Suprapubic skin (tissue), 4 donors: ENCODE measurements at regions not wholly inside any gene's neighbourhood (a gene's known extent, or its start where the extent isn't known, plus 50 kb on each side); places are given as distances from the start of the nearest gene placed in this dataset.

ENCODE experiments used
- DNase-seq, 2 donors: peaks; one replicate each; pipeline ENCODE4 v3.0.0-alpha.2; 2019; ENCODE audit warnings: low spot score in 2 of 2
- H3K27ac ChIP-seq: fragments of 200-600 bp; sonication (generic); one replicate; pipeline ENCODE4 v1.5.1; 2019
- H3K27me3 ChIP-seq: fragments of 200-600 bp; sonication (generic); one replicate; pipeline ENCODE4 v1.5.1; 2019
- H3K36me3 ChIP-seq: fragments of 200-600 bp; sonication (generic); one replicate; pipeline ENCODE4 v1.5.1; 2019
- H3K4me1 ChIP-seq: fragments of 200-600 bp; sonication (generic); one replicate; pipeline ENCODE4 v1.5.1; 2019
- H3K4me3 ChIP-seq: fragments of 200-600 bp; sonication (generic); one replicate; pipeline ENCODE4 v1.5.1; 2019; ENCODE audit warnings: mild to moderate bottlenecking
- H3K9me3 ChIP-seq: fragments of 200-600 bp; sonication (generic); one replicate; pipeline ENCODE4 v1.5.1; 2019
- EP300 ChIP-seq: sonication (generic); formaldehyde crosslinking; IDR thresholded peaks from one replicate; pipeline ENCODE4 v1.6.1; 2017; ENCODE audit warnings: antibody characterized with exemption
- POLR2A ChIP-seq, 2 donors: fragments of 450-650 bp; IDR thresholded peaks; one replicate each; pipeline ENCODE4 v1.6.1; 2017; ENCODE audit warnings: antibody characterized with exemption in 2 of 2, mild to moderate bottlenecking in 2 of 2, moderate library complexity in 2 of 2
- POLR2AphosphoS5 ChIP-seq, 3 donors: sonication (generic); formaldehyde crosslinking; IDR thresholded peaks; one replicate each; pipeline ENCODE4 v1.6.1; 2017; ENCODE audit warnings: antibody characterized with exemption in 3 of 3
- WGBS: methylation state at CpG from one replicate; pipeline ENCODE4 v1.1.5; 2018; 5-methylcytosine and 5-hydroxymethylcytosine counted together
- TF ChIP-seq, protein P1 (sequence below), 2 donors: fragments of 200-600 bp in 1 of 2; fragments of 450-650 bp in 1 of 2; sonication (generic) in 1 of 2; IDR thresholded peaks; one replicate each; pipeline ENCODE4 v1.5.1; 2016 to 2019; ENCODE audit warnings: antibody characterized with exemption in 2 of 2, mild to moderate bottlenecking in 1 of 2, moderate library complexity in 1 of 2

DNA sequence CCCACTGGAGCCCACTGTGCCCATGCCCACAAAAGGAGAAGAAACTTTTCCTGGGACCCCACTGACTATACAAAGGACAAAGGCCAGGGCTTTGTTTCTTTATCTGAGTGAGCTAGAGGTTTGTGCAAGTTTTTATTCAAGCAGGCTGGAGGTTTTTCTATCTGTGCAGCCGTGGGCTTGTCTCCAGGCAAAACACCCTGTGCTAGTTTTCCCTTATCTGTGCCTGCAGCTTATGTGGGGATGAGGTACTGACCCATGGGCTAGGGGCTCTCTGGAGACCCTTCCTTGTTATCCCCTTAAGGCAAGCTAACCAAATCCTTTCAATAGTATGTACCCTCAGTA, 545.5 kb downstream of the ZPLD1 start:
- H3K27ac ChIP-seq = no peak overlapping the region
- no peaks in the 10 kb centered on the region for H3K36me3 ChIP-seq
- no peak for TF ChIP-seq EP300
- TF ChIP-seq POLR2AphosphoS5 (IDR thresholded peaks at IDR 0.05) = no peak
- TF ChIP-seq POLR2A (IDR thresholded peaks at IDR 0.05) = no peak
- TF ChIP-seq, protein P1, sequence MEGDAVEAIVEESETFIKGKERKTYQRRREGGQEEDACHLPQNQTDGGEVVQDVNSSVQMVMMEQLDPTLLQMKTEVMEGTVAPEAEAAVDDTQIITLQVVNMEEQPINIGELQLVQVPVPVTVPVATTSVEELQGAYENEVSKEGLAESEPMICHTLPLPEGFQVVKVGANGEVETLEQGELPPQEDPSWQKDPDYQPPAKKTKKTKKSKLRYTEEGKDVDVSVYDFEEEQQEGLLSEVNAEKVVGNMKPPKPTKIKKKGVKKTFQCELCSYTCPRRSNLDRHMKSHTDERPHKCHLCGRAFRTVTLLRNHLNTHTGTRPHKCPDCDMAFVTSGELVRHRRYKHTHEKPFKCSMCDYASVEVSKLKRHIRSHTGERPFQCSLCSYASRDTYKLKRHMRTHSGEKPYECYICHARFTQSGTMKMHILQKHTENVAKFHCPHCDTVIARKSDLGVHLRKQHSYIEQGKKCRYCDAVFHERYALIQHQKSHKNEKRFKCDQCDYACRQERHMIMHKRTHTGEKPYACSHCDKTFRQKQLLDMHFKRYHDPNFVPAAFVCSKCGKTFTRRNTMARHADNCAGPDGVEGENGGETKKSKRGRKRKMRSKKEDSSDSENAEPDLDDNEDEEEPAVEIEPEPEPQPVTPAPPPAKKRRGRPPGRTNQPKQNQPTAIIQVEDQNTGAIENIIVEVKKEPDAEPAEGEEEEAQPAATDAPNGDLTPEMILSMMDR (IDR thresholded peaks at IDR 0.05) = no peak
- H3K4me1 ChIP-seq = peaks cover 9% of the 10 kb centered on the region
- no peaks in the 10 kb centered on the region for H3K9me3 ChIP-seq
- WGBS = 50% methylated on average over 1 of the region's 1 CpG
- H3K27me3 ChIP-seq = no peaks in the 10 kb centered on the region
- H3K4me3 ChIP-seq = no peak overlapping the region
- DNase-seq = no peak

DNA sequence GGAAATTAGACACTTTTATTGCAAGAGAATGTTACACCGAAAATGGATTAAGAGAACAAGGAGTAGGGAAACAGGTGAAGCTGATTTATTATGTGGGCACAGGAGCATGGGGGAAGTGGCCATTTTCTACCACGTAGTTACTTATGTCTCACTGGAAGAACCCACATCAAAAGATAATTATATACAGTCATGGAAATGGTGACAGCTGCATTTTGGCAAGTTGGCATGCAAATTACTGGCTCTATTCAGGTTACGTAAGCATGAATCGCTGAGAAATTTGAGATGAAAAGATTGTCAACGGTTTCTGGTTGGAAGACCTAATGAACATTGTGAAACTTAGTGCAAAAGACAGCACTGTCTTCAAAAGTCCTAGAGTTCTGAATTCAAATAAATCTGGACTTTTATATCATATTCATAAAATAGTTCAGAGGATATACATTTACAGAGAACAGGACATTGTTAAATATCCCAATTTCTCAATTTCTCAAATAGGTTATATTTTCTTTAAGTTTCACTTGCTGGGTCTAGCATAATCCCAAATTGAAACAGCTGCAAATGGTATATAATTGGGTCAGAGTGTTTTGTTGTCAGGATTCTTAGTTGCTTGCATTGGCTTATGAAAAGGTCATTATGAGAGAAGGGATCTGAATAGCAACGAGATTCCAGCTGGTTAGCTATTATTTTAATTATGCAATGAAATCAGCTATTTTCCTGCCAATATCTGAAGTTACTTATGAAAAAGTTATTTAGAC, 567.8 kb downstream of the ZPLD1 start:
- no peaks in the 10 kb centered on the region for H3K9me3 ChIP-seq
- no peaks in the 10 kb centered on the region for H3K27me3 ChIP-seq
- no peak overlapping the region for H3K27ac ChIP-seq
- 38% methylated on average over 6 of the region's 6 CpGs for WGBS
- TF ChIP-seq, protein P1 (IDR thresholded peaks at IDR 0.05) = no peak
- TF ChIP-seq POLR2AphosphoS5 (IDR thresholded peaks at IDR 0.05) = no peak
- TF ChIP-seq POLR2A (IDR thresholded peaks at IDR 0.05) = no peak
- TF ChIP-seq EP300 = no peak
- DNase-seq = no peak
- no peaks in the 10 kb centered on the region for H3K4me1 ChIP-seq
- H3K4me3 ChIP-seq = no peak overlapping the region
- no peaks in the 10 kb centered on the region for H3K36me3 ChIP-seq

DNA sequence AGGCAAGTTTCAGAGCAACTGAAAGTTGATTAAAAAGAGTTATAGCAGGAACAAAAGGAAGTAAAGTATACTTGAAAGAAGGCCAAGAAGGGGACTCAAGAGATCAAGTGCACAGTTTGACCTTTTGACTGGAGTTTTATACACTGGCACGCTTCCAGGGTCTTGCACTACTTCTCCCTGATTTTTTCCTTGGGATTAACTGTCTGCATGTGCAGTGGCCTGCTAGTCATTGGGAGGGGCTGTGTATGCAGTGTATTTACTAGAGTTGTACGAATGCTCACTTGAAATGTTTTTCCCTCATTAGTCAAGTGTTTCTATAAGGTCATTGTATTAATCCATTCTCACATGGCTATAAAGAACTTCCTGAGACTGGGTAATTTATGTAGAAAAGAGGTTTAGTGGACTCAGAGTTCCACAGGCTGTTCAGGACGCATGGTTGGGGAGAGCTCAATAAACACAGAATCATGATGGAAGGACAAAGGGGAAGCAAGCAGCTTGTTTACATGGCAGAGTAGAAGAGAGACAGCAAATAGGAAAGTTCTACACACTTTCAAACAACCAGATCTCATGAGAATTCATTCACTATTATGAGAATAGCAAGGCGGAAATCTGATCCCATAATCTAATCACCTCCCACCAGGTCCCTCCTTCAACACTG, 571.8 kb downstream of the ZPLD1 start:
- 78% methylated on average over 4 of the region's 4 CpGs for WGBS
- H3K27me3 ChIP-seq = no peaks in the 10 kb centered on the region
- no peak overlapping the region for H3K4me3 ChIP-seq
- H3K9me3 ChIP-seq = no peaks in the 10 kb centered on the region
- H3K27ac ChIP-seq = no peak overlapping the region
- TF ChIP-seq POLR2AphosphoS5 (IDR thresholded peaks at IDR 0.05) (no peak), POLR2A (IDR thresholded peaks at IDR 0.05) (no peak), EP300 (no peak)
- TF ChIP-seq, protein P1 (IDR thresholded peaks at IDR 0.05) = no peak
- H3K36me3 ChIP-seq = no peaks in the 10 kb centered on the region
- DNase-seq = no peak
- no peaks in the 10 kb centered on the region for H3K4me1 ChIP-seq

DNA sequence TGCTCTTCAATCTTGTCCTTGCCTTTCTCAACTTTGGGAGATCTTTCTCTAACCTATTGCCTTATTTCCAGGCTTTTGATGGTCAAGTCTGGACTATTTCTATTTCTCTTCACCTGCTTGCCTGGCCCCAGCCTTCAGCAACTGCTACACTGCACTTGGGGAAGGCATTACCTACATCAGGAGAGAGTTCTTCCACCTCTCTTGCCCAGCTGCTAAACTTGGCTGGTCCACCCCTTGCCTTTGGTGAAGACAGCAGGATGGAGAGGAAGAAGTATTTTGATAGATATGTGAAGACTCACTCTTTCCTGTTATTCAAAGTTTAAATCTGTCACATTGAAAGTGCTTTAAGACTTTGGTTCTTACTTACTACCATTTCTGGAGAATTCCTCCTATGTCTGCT, 574.8 kb downstream of the ZPLD1 start:
- no peaks in the 10 kb centered on the region for H3K36me3 ChIP-seq
- no peak overlapping the region for H3K27ac ChIP-seq
- H3K9me3 ChIP-seq = no peaks in the 10 kb centered on the region
- H3K4me1 ChIP-seq = no peaks in the 10 kb centered on the region
- DNase-seq = no peak
- H3K27me3 ChIP-seq = no peaks in the 10 kb centered on the region
- no peak overlapping the region for H3K4me3 ChIP-seq
- TF ChIP-seq POLR2AphosphoS5 (IDR thresholded peaks at IDR 0.05) (no peak), EP300 (no peak), POLR2A (IDR thresholded peaks at IDR 0.05) (no peak)
- TF ChIP-seq, protein P1 (IDR thresholded peaks at IDR 0.05) = no peak

GRCh38 chr3:103025880-103026279, 591.1 kb downstream of the ZPLD1 start:
- Histone ChIP-seq H3K4me1 (no peaks in the 10 kb centered on the region), H3K9me3 (no peaks in the 10 kb centered on the region), H3K4me3 (no peak overlapping the region), H3K27me3 (no peaks in the 10 kb centered on the region), H3K27ac (no peak overlapping the region), H3K36me3 (no peaks in the 10 kb centered on the region)
- no peak for DNase-seq
- TF ChIP-seq, protein P1 (IDR thresholded peaks at IDR 0.05) = no peak
- TF ChIP-seq EP300 = no peak
- no peak for TF ChIP-seq POLR2AphosphoS5 (IDR thresholded peaks at IDR 0.05)
- TF ChIP-seq POLR2A (IDR thresholded peaks at IDR 0.05) = no peak
